ENCODE measurements at regions not wholly inside any gene's neighbourhood (a gene's known extent, or its start where the extent isn't known, plus 50 kb on each side); places are given as distances from the start of the nearest gene placed in this dataset.

DNA sequence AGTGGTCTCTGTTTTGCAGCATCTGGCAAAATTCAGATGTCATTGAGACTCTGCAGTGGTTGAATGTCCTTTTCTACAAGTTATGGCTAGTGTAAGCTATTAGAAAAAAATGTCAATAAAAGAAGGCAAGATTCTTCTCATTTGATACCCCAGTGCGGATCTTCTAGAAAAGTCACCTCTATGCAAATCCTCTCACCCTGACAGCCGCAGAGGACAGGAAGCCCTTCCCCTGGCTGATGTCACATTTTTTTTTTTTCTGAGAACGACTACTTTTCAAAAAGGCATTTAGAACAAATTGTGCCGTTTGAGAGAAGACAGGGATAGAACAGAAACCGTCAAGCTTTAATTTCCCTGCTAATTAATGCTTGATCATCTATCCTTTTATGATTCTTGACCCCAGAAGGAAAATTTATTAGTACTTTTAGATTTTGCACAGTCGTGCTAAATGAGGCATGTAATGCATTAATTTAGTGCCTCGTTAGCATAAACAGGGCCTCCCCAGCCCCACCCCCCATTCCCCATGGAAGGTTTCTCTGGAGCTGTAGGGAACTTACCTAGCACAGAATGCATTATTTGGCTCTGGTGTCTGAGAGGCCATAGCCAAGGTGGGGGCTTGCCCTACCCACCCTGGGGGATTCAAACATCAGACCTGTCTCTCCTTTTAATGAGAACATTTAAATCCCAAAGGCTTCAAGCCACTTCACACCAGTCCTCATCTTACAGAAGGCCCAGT is 183.8 kb downstream of the OPA1 start:
- TF ChIP-seq, protein P1, sequence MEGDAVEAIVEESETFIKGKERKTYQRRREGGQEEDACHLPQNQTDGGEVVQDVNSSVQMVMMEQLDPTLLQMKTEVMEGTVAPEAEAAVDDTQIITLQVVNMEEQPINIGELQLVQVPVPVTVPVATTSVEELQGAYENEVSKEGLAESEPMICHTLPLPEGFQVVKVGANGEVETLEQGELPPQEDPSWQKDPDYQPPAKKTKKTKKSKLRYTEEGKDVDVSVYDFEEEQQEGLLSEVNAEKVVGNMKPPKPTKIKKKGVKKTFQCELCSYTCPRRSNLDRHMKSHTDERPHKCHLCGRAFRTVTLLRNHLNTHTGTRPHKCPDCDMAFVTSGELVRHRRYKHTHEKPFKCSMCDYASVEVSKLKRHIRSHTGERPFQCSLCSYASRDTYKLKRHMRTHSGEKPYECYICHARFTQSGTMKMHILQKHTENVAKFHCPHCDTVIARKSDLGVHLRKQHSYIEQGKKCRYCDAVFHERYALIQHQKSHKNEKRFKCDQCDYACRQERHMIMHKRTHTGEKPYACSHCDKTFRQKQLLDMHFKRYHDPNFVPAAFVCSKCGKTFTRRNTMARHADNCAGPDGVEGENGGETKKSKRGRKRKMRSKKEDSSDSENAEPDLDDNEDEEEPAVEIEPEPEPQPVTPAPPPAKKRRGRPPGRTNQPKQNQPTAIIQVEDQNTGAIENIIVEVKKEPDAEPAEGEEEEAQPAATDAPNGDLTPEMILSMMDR (IDR thresholded peaks at IDR 0.05), result no peak
- TF ChIP-seq POLR2A (IDR thresholded peaks at IDR 0.05), result no peak
